ENCODE measurements at regions not wholly inside any gene's neighbourhood (a gene's known extent, or its start where the extent isn't known, plus 50 kb on each side); places are given as distances from the start of the nearest gene placed in this dataset.

DNA sequence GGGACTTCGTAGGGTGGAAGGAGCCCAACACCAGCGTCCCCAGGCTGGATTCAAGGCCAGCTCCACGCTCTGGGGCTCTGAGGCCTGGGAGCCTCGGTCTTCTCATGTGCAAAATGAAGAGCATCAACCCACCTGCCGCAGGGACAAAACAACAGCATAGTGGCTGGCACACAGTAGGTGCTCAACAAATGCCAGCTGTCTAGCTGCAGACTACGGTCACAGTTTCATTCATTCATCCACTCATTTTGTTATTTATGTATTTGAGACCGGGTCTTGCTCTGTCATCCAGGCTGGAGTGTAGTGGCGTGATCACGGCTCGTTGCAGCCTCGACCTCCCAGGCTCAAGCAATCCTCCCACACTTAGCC is 60.7 kb downstream of the CEBPB start:
- no peaks in the 10 kb centered on the region for H3K4me1 ChIP-seq (ENCODE audit: insufficient read depth, low read length)
- no peak overlapping the region for H3K4me3 ChIP-seq (ENCODE audit: low read length)
- no peak overlapping the region for H2AFZ ChIP-seq (ENCODE audit: low read depth, low read length)

DNA sequence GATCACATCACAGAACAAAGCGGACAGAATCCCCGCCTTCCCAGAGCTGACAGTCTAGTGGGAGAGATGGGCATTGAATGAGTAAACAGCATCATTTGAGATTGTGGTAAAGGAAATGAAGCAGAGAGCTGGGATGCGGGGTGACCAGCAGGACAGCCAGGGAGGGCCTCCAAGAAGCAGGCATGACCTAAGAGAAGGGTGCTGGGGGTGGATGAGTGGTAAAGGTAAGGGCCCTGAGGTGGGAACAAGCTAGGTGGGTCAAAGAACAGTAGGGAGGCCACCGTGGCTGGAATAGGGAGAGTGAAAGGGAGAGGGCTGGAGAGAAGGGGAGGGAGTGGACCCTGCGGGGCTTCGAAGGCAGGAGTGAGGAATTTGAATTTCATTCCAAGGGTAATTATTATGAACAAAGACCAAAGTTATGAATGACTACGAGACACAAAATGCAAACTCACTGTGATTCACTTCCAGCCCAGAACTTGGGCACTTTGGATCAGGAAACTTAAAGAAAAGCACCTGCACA is 61.4 kb downstream of the CEBPB start:
- Histone ChIP-seq H3K36me3 (ENCODE audit: insufficient read depth, low read length) (no peaks in the 10 kb centered on the region), H3K27me3 (ENCODE audit: insufficient read depth, low read length) (no peaks in the 10 kb centered on the region)

More for the DNA sequence above, 60.7 kb downstream of the CEBPB start:
- Histone ChIP-seq H3K36me3 (ENCODE audit: insufficient read depth, low read length) (no peaks in the 10 kb centered on the region), H3K27me3 (ENCODE audit: insufficient read depth, low read length) (no peaks in the 10 kb centered on the region), H3K9me3 (ENCODE audit: low read length) (no peaks in the 10 kb centered on the region)

GRCh38 chr20:50252701-50253100 is 62.1 kb downstream of the CEBPB start:
- Histone ChIP-seq H3K27me3 (ENCODE audit: insufficient read depth, low read length) (no peaks in the 10 kb centered on the region), H3K9me3 (ENCODE audit: low read length) (no peaks in the 10 kb centered on the region), H3K4me1 (ENCODE audit: insufficient read depth, low read length) (no peaks in the 10 kb centered on the region), H2AFZ (ENCODE audit: low read depth, low read length) (no peak overlapping the region), H3K4me3 (ENCODE audit: low read length) (no peak overlapping the region), H3K36me3 (ENCODE audit: insufficient read depth, low read length) (no peaks in the 10 kb centered on the region)

More for the DNA sequence above, 61.4 kb downstream of the CEBPB start:
- Histone ChIP-seq H2AFZ (ENCODE audit: low read depth, low read length) (no peak overlapping the region), H3K4me1 (ENCODE audit: insufficient read depth, low read length) (no peaks in the 10 kb centered on the region), H3K9me3 (ENCODE audit: low read length) (no peaks in the 10 kb centered on the region), H3K4me3 (ENCODE audit: low read length) (no peak overlapping the region)

DNA sequence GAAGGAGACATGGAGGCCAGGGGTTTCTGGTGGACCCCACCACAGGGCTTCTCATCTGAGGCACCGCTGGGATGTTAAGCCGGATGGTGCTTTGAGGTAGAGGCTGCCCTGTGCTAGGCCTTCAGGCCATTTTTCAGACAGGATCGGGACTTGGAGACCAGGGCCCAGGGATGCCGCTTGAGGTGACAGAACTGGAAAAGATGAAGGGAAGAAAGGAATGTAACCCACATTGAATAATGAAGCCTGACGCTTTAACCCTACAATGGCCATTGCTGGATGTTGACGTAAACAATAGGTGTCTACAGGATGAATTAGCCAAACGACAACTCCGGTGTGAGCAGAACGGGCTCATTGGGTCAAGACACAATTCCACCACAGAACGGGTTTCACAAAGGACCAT is 62.5 kb downstream of the CEBPB start:
- Histone ChIP-seq H3K36me3 (ENCODE audit: insufficient read depth, low read length) (no peaks in the 10 kb centered on the region), H2AFZ (ENCODE audit: low read depth, low read length) (no peak overlapping the region), H3K9me3 (ENCODE audit: low read length) (no peaks in the 10 kb centered on the region), H3K4me1 (ENCODE audit: insufficient read depth, low read length) (no peaks in the 10 kb centered on the region), H3K4me3 (ENCODE audit: low read length) (no peak overlapping the region), H3K27me3 (ENCODE audit: insufficient read depth, low read length) (no peaks in the 10 kb centered on the region)

DNA sequence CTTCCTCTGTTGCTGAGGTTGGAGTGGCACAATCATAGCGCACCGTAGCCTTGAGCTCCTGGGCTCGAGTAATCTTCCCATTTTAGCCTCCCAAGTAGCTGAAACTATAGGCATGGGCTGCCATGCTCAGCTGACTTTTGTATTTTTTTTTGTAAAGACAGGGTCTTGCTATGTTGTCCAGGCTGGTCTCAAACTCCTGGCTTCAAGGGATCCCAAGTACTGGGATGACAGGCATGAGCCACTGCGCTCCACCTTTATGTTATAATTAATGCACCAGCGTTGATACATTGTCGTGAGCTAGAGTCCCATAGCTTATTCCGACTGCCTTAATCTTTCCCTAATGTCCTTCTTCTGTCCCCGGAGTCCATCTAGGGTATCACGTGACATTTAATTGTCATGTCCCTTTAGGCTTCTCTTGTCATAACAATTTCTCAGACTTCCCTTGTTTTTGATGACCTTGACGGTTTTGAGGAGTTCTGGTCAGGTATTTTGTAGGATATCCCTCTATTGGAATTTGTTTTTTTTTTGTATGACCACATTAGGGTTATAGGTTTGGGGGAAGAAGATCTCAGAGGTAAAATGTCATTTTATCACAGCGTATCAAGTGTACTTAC is 63.9 kb downstream of the CEBPB start:
- H2AFZ ChIP-seq (ENCODE audit: low read depth, low read length), result no peak overlapping the region

GRCh38 chr20:50256577-50256976 is 65.9 kb downstream of the CEBPB start:
- H3K9me3 ChIP-seq (ENCODE audit: low read length), result no peaks in the 10 kb centered on the region
- H3K4me1 ChIP-seq (ENCODE audit: insufficient read depth, low read length), result no peaks in the 10 kb centered on the region
- no peak overlapping the region for H3K4me3 ChIP-seq (ENCODE audit: low read length)
- H3K27me3 ChIP-seq (ENCODE audit: insufficient read depth, low read length), result no peaks in the 10 kb centered on the region
- no peak overlapping the region for H2AFZ ChIP-seq (ENCODE audit: low read depth, low read length)
- no peaks in the 10 kb centered on the region for H3K36me3 ChIP-seq (ENCODE audit: insufficient read depth, low read length)

More for the DNA sequence above, 63.9 kb downstream of the CEBPB start:
- no peaks in the 10 kb centered on the region for H3K9me3 ChIP-seq (ENCODE audit: low read length)
- no peak overlapping the region for H3K4me3 ChIP-seq (ENCODE audit: low read length)
- no peaks in the 10 kb centered on the region for H3K4me1 ChIP-seq (ENCODE audit: insufficient read depth, low read length)
- no peaks in the 10 kb centered on the region for H3K36me3 ChIP-seq (ENCODE audit: insufficient read depth, low read length)
- no peaks in the 10 kb centered on the region for H3K27me3 ChIP-seq (ENCODE audit: insufficient read depth, low read length)

- Histone ChIP-seq H2AFZ (ENCODE audit: low read depth, low read length) (no peak overlapping the region), H3K4me1 (ENCODE audit: insufficient read depth, low read length) (no peaks in the 10 kb centered on the region), H3K4me3 (ENCODE audit: low read length) (no peak overlapping the region), H3K36me3 (ENCODE audit: insufficient read depth, low read length) (no peaks in the 10 kb centered on the region), H3K9me3 (ENCODE audit: low read length) (no peaks in the 10 kb centered on the region), H3K27me3 (ENCODE audit: insufficient read depth, low read length) (no peaks in the 10 kb centered on the region)
These were observed 67.2 kb downstream of the CEBPB start for GRCh38 chr20:50257860-50258259.

GRCh38 chr20:50258790-50259483 is 68.3 kb downstream of the CEBPB start:
- no peak overlapping the region for H3K4me3 ChIP-seq (ENCODE audit: low read length)

DNA sequence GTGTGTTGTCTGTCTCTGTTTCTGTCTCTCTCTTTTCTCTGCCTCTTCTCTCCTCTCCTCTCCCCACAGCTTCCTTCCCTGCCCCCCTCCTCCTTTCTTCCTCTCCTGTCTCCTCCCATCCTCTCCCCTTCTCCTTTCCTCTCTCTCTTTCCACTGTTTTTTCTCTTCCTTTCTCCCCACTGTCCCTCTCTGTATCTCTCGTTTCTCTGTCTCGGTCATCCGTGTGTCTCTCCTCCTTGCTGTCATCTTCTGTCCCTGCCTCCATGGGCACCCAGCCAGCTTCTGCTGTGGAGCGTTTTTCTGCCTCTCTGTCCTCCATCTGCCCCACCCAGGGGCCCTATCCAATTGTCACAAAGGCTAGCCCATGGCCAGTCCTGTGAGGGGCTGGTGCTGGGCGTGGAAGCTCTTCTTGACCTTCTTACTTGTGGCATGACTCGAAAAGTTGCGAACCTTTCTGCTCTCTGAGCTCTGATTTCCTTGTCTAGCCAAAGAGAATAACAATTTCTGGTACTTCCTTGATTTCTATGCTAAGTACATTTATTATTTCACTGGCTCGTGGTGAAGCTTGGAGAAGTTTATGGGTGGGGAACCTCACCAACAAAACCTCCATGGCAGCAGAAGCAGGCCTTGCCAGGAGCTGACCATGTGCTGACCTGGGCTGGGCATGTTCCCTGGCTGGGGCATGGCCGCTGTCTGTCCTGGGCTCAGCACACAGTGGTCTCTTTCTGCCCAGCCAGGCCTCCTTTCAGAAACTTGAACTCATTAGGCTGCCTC is 69.3 kb downstream of the CEBPB start:
- no peaks in the 10 kb centered on the region for H3K4me1 ChIP-seq (ENCODE audit: insufficient read depth, low read length)
- no peak overlapping the region for H3K4me3 ChIP-seq (ENCODE audit: low read length)
- no peaks in the 10 kb centered on the region for H3K36me3 ChIP-seq (ENCODE audit: insufficient read depth, low read length)
- H3K9me3 ChIP-seq (ENCODE audit: low read length), result no peaks in the 10 kb centered on the region
- H3K27me3 ChIP-seq (ENCODE audit: insufficient read depth, low read length), result no peaks in the 10 kb centered on the region
- no peak overlapping the region for H2AFZ ChIP-seq (ENCODE audit: low read depth, low read length)

More at GRCh38 chr20:50258790-50259483, 68.3 kb downstream of the CEBPB start:
- Histone ChIP-seq H3K36me3 (ENCODE audit: insufficient read depth, low read length) (no peaks in the 10 kb centered on the region), H2AFZ (ENCODE audit: low read depth, low read length) (no peak overlapping the region), H3K27me3 (ENCODE audit: insufficient read depth, low read length) (no peaks in the 10 kb centered on the region), H3K9me3 (ENCODE audit: low read length) (no peaks in the 10 kb centered on the region), H3K4me1 (ENCODE audit: insufficient read depth, low read length) (no peaks in the 10 kb centered on the region)

- H3K36me3 ChIP-seq (ENCODE audit: insufficient read depth, low read length), result no peaks in the 10 kb centered on the region
These were observed 70.0 kb downstream of the CEBPB start for GRCh38 chr20:50260479-50261221.

GRCh38 chr20:50261471-50262212 is 71.0 kb downstream of the CEBPB start:
- H3K4me1 ChIP-seq (ENCODE audit: insufficient read depth, low read length), result no peaks in the 10 kb centered on the region
- H3K4me3 ChIP-seq (ENCODE audit: low read length), result no peak overlapping the region
- no peaks in the 10 kb centered on the region for H3K27me3 ChIP-seq (ENCODE audit: insufficient read depth, low read length)
- no peaks in the 10 kb centered on the region for H3K36me3 ChIP-seq (ENCODE audit: insufficient read depth, low read length)
- no peak overlapping the region for H2AFZ ChIP-seq (ENCODE audit: low read depth, low read length)
- H3K9me3 ChIP-seq (ENCODE audit: low read length), result no peaks in the 10 kb centered on the region

More at GRCh38 chr20:50260479-50261221, 70.0 kb downstream of the CEBPB start:
- Histone ChIP-seq H3K4me3 (ENCODE audit: low read length) (no peak overlapping the region), H3K4me1 (ENCODE audit: insufficient read depth, low read length) (no peaks in the 10 kb centered on the region), H3K9me3 (ENCODE audit: low read length) (no peaks in the 10 kb centered on the region), H3K27me3 (ENCODE audit: insufficient read depth, low read length) (no peaks in the 10 kb centered on the region), H2AFZ (ENCODE audit: low read depth, low read length) (no peak overlapping the region)

DNA sequence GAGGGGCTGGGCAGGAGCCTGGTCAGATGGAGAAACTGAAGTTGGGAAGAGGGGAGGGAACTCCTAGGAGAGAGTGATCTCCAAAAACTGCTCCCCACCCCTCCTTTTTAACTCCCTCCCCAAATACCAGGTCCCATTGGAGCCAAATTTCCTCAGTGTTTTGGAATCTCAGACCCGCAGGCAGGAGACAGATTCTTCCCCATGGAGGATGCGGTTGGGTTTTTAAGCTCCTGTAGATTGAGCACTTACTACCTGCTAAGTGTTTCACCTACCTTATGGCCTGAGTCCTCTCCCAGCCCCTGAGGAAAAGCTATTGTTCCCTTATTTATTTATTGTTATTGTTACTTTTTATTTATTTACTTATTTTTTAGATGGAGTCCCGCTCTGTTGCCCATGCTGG is 73.2 kb downstream of the CEBPB start:
- no peak overlapping the region for H3K4me3 ChIP-seq (ENCODE audit: low read length)
- H3K36me3 ChIP-seq (ENCODE audit: insufficient read depth, low read length), result no peaks in the 10 kb centered on the region
- no peak overlapping the region for H2AFZ ChIP-seq (ENCODE audit: low read depth, low read length)
- H3K9me3 ChIP-seq (ENCODE audit: low read length), result no peaks in the 10 kb centered on the region
- no peaks in the 10 kb centered on the region for H3K27me3 ChIP-seq (ENCODE audit: insufficient read depth, low read length)
- H3K4me1 ChIP-seq (ENCODE audit: insufficient read depth, low read length), result no peaks in the 10 kb centered on the region

Data from neuron (in vitro differentiated cells).